ENCODE measurements at regions not wholly inside any gene's neighbourhood (a gene's known extent, or its start where the extent isn't known, plus 50 kb on each side); places are given as distances from the start of the nearest gene placed in this dataset.
"Not testable (repeated sequence)": the region's sequence is repeated elsewhere in the genome, so short reads cannot be mapped to it uniquely, and the experiment has no call there.

DNA sequence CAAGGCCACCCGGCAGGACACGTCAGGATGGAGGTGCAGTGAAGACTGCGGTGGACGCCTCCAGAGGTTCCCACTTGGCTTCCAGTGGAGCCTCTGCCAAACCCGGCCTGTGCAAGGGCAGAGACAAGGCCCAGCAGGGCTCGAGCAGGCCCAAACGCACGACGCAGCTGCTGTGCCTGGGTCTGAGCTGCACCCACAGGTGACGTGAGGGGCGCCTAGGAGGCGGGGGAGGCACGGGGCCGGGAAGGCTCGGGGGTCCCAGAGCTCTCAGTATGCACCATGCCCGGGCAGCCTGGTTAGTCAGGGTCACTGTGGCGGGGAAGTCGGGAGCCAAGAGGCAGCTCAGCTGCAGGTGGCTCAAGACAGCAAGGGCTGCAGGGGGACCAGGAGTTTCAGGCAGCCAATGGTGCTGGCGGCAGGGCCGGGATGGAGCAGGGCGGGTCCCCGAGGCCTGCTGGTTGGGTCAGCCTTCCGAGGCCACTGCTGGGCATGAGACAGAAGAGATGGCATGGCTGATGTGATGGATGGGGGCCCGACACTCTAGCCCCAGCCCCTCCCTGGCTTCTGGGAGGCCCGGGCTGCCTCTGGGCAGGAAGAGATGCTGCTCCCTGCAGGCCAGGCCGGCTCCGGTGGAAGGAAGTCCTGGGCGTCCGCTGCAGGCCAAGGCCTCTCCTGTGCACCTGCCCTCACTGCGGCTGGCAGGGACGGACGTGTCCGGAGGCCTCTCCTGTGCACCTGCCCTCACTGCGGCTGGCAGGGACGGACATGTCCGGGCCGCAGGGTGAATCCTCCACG is 72.2 kb upstream of the CFAP46 start:
- Mint-ChIP-seq H3K9me3 (no peaks in the 10 kb centered on the region), H3K27me3 (ENCODE audit: low read depth, poor library complexity) (no peaks in the 10 kb centered on the region), H3K4me1 (peaks cover 9% of the 10 kb centered on the region), H3K4me3 (no peak overlapping the region), H3K36me3 (ENCODE audit: low read depth) (no peaks in the 10 kb centered on the region), H3K27ac (no peak overlapping the region)
- no peak for DNase-seq
- TF ChIP-seq, protein P1, sequence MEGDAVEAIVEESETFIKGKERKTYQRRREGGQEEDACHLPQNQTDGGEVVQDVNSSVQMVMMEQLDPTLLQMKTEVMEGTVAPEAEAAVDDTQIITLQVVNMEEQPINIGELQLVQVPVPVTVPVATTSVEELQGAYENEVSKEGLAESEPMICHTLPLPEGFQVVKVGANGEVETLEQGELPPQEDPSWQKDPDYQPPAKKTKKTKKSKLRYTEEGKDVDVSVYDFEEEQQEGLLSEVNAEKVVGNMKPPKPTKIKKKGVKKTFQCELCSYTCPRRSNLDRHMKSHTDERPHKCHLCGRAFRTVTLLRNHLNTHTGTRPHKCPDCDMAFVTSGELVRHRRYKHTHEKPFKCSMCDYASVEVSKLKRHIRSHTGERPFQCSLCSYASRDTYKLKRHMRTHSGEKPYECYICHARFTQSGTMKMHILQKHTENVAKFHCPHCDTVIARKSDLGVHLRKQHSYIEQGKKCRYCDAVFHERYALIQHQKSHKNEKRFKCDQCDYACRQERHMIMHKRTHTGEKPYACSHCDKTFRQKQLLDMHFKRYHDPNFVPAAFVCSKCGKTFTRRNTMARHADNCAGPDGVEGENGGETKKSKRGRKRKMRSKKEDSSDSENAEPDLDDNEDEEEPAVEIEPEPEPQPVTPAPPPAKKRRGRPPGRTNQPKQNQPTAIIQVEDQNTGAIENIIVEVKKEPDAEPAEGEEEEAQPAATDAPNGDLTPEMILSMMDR (IDR thresholded peaks at IDR 0.05), result no peak

DNA sequence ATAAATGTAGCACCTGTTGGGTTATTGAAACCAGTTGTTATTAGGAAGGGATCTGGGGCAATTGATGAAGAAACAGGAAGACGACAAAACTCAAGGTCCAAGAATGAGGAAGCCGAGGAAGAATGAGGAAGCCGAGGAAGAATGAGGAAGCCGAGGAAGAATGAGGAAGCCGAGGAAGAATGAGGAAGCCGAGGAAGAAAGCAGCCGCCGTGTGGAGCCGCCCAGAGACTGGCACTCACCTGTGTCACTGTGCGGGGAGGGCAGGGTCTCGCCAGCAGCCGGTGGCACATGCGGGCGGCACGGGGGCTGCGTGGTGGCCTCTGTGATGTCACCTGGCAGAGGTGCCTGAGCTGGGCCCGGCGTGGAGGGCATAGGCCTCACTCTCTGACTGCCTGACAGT is 71.1 kb upstream of the CFAP46 start:
- H3K27me3 Mint-ChIP-seq (ENCODE audit: low read depth, poor library complexity), result no peaks in the 10 kb centered on the region
- peaks cover 14% of the 10 kb centered on the region for H3K4me1 Mint-ChIP-seq
- no peaks in the 10 kb centered on the region for H3K9me3 Mint-ChIP-seq
- TF ChIP-seq, protein P1 (IDR thresholded peaks at IDR 0.05), result no peak
- no peak for DNase-seq
- H3K4me3 Mint-ChIP-seq, result no peak overlapping the region
- H3K27ac Mint-ChIP-seq, result no peak overlapping the region
- H3K36me3 Mint-ChIP-seq (ENCODE audit: low read depth), result no peaks in the 10 kb centered on the region

DNA sequence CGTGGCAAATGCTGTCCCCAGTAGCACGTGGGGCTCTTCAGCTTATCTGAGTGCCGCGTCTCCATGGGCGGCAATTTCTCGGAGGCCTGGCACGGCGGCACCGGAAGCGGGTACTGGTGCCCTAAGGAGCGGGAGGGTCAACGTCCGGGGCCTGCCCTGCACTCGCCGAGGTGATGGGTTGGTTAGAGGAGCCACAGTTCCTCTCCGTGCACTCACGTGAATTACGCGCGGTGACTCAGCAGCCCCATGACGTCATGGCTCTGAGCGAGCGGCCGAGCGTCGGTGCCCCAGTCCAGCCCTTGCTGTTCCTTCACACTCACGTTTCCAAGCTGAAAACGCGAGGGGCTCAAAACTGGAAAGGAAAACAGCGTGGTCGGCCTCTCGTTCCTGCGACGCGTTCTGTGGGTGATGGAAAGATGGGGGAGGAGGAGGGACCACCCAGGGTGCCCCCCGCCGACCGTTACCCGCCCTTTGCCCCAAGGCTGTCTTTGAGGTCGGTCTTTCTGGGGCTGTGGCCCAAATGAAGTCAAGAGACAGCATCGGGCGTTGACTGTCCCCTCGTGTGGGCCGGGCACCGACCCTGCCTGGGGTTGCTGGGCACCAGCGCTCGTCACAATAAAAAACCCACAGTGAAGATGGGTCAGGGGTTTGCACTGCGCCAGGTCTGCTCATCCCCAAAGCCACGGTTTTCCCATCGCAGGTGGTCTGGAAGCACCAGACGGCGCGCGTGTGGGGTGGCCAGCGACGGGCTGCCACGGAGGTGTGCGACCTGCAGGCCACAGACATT is 70.4 kb upstream of the CFAP46 start:
- Mint-ChIP-seq H3K9me3 (no peaks in the 10 kb centered on the region), H3K4me1 (peaks cover 19% of the 10 kb centered on the region), H3K36me3 (ENCODE audit: low read depth) (no peaks in the 10 kb centered on the region), H3K27me3 (ENCODE audit: low read depth, poor library complexity) (no peaks in the 10 kb centered on the region), H3K27ac (no peak overlapping the region), H3K4me3 (no peak overlapping the region)
- no peak for DNase-seq
- TF ChIP-seq, protein P1 (IDR thresholded peaks at IDR 0.05), result no peak

DNA sequence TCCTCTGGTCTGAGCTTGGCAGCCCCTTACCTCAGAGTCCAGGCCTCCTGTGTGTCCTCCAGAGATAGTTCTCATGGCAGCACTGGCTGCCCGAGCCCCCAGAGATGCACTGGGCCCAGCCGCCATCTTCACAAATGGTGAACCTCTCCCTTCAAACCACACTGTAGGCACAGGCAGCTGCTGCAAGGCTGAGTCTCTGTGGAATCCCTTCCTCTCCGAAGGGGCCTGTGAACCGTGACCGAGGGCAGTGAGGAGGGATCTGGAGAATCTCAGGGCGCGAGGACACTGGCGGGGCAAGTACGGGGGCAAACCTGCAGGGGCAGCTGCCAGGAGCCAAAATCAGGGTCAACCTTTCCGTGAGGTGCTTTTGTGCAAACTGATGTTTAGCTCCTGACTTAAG is 69.5 kb upstream of the CFAP46 start:
- Mint-ChIP-seq H3K36me3 (ENCODE audit: low read depth) (no peaks in the 10 kb centered on the region), H3K9me3 (no peaks in the 10 kb centered on the region), H3K4me1 (peaks cover 22% of the 10 kb centered on the region), H3K27ac (no peak overlapping the region), H3K27me3 (ENCODE audit: low read depth, poor library complexity) (no peaks in the 10 kb centered on the region), H3K4me3 (no peak overlapping the region)
- TF ChIP-seq, protein P1 (IDR thresholded peaks at IDR 0.05), result no peak
- DNase-seq, result no peak

DNA sequence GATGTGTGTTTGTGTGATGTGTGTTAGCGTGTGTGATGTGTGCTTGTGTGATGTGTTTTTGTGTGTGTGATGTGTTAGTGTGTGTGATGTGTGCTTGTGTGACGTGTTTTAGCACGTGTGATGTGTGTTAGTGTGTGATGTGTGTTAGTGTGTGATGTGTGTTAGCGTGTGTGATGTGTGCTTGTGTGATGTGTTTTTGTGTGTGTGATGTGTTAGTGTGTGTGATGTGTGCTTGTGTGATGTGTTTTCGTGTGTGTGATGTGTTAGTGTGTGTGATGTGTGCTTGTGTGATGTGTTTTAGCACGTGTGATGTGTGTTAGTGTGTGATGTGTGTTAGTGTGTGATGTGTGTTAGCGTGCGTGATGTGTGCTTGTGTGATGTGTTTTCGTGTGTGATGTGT is 69.0 kb upstream of the CFAP46 start:
- not testable (repeated sequence) for H3K4me3 Mint-ChIP-seq; DNase-seq; H3K27ac Mint-ChIP-seq; H3K27me3 Mint-ChIP-seq (ENCODE audit: low read depth, poor library complexity); H3K9me3 Mint-ChIP-seq; H3K36me3 Mint-ChIP-seq (ENCODE audit: low read depth)
- peaks cover 22% of the 10 kb centered on the region for H3K4me1 Mint-ChIP-seq

DNA sequence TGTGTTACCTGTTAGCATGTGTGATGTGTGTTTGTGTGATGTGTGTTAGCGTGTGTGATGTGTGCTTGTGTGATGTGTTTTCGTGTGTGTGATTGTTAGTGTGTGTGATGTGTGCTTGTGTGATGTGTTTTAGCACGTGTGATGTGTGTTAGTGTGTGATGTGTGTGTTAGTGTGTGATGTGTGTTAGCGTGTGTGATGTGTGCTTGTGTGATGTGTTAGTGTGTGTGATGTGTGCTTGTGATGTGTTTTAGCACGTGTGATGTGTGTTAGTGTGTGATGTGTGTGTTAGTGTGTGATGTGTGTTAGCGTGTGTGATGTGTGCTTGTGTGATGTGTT is 68.4 kb upstream of the CFAP46 start:
- not testable (repeated sequence) for H3K36me3 Mint-ChIP-seq (ENCODE audit: low read depth); H3K9me3 Mint-ChIP-seq; H3K27me3 Mint-ChIP-seq (ENCODE audit: low read depth, poor library complexity); H3K27ac Mint-ChIP-seq; H3K4me3 Mint-ChIP-seq; DNase-seq
- peaks cover 22% of the 10 kb centered on the region for H3K4me1 Mint-ChIP-seq
